ENCODE measurements at regions not wholly inside any gene's neighbourhood (a gene's known extent, or its start where the extent isn't known, plus 50 kb on each side); places are given as distances from the start of the nearest gene placed in this dataset.
"Not testable (repeated sequence)": the region's sequence is repeated elsewhere in the genome, so short reads cannot be mapped to it uniquely, and the experiment has no call there.

DNA sequence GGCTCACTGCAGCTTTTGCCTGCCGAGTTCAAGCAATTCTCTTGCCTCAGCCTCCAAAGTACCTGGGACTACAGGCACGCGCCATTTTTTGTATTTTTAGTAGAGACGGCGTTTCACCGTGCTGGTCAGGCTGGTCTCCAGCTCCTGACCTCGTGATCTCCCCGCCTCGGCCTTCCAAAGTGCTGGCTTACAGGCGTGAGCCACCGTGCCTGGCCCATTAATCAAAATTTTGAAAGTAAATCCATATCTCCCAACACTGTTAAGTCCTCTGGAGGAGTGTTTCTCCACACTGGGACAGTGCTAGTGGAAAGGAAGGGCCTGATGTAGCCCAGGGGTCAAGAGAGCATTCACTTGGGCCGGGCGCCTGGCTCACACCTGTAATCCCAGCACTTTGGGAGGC lies 644.6 kb downstream of the SH2D4B start:
- Histone ChIP-seq H3K36me3 (ENCODE audit: control insufficient read depth, insufficient read depth, low read length) (no peaks in the 10 kb centered on the region), H3K9me3 (peaks cover 3% of the 10 kb centered on the region; the same call in 1 of the 2 replicates), H3K27me3 (replicated peaks; ENCODE audit: control insufficient read depth, insufficient read depth, low read length) (no peaks in the 10 kb centered on the region), H3K4me3 (ENCODE audit: low read depth, low read length) (no peak overlapping the region), H3K4me1 (no peaks in the 10 kb centered on the region)
- ChIA-PET CTCF (no interaction called here), POLR2A (no interaction called here)
- Mint-ChIP-seq H3K4me1 (ENCODE audit: low read depth, unreplicated experiment) (no peaks in the 10 kb centered on the region), H3K9me3 (ENCODE audit: unreplicated experiment) (no peaks in the 10 kb centered on the region), H3K36me3 (ENCODE audit: insufficient read depth, unreplicated experiment) (no peaks in the 10 kb centered on the region), H3K27me3 (ENCODE audit: insufficient read depth, unreplicated experiment) (peaks cover 2% of the 10 kb centered on the region), H3K27ac (ENCODE audit: unreplicated experiment) (no peak overlapping the region), H3K4me3 (ENCODE audit: unreplicated experiment) (no peak overlapping the region)
- TF ChIP-seq CTCF (IDR thresholded peaks at IDR 0.05; ENCODE audit: insufficient read depth in 1 of 2, low read depth in 1 of 2, low read length in 1 of 2, severe bottlenecking in 1 of 2, unreplicated experiment in 1 of 2) = no peak
- intact Hi-C loops (cut with micrococcal nuclease; ENCODE audit: unreplicated experiment) = no loop called here
- no TSS peak for BruUV-seq (replicated peaks)
- DNase-seq = no peak

DNA sequence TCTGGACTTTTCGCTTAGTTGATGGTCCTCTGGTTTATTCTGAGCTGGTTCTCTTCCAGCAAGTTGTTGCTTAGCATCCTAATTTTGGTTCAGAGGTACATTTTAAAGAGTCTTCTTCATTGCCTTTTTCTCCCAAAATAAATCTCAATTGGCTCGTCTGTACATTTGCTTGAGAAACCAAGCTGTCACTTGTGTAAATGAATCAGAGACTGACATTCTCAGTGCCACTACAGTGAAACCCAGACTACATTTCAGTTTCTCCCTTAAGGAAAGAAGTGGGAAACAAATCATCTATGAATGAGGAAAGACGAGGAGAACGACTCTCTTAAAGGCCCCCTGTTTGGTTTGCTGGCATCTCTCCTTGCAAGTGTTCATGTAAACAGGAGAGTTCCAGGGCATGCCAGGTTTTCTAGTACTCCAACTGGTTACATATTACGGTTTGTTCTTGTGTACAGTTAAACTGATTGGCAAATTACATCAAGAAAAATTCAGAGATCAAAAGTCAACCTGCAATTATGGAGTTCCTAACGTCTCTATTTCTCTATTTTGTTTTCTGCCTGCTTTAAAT lies 654.6 kb downstream of the SH2D4B start:
- no peak overlapping the region for H3K4me3 ChIP-seq (ENCODE audit: low read depth, low read length)
- no peaks in the 10 kb centered on the region for H3K27me3 ChIP-seq (replicated peaks; ENCODE audit: control insufficient read depth, insufficient read depth, low read length)
- H3K9me3 ChIP-seq = no peaks in the 10 kb centered on the region
- no peaks in the 10 kb centered on the region for H3K9me3 Mint-ChIP-seq (ENCODE audit: unreplicated experiment)
- intact Hi-C loops (cut with micrococcal nuclease; ENCODE audit: unreplicated experiment) = no loop called here
- no peaks in the 10 kb centered on the region for H3K4me1 ChIP-seq
- CTCF ChIA-PET = interaction anchor here (0.9 kb wide), 1 partner anchor 13 kb away, joined by 4 read pairs; no protein-coding TSS in a partner anchor
- H3K4me1 Mint-ChIP-seq (ENCODE audit: low read depth, unreplicated experiment) = no peaks in the 10 kb centered on the region
- H3K27ac Mint-ChIP-seq (ENCODE audit: unreplicated experiment) = no peak overlapping the region
- POLR2A ChIA-PET = no interaction called here
- H3K27me3 Mint-ChIP-seq (ENCODE audit: insufficient read depth, unreplicated experiment) = no peaks in the 10 kb centered on the region
- no TSS peak for BruUV-seq (replicated peaks)
- H3K36me3 Mint-ChIP-seq (ENCODE audit: insufficient read depth, unreplicated experiment) = no peaks in the 10 kb centered on the region
- no peak for TF ChIP-seq CTCF (IDR thresholded peaks at IDR 0.05; ENCODE audit: insufficient read depth in 1 of 2, low read depth in 1 of 2, low read length in 1 of 2, severe bottlenecking in 1 of 2, unreplicated experiment in 1 of 2)
- no peak for DNase-seq
- H3K4me3 Mint-ChIP-seq (ENCODE audit: unreplicated experiment) = no peak overlapping the region
- no peaks in the 10 kb centered on the region for H3K36me3 ChIP-seq (ENCODE audit: control insufficient read depth, insufficient read depth, low read length)

- Histone ChIP-seq H3K9me3 (no peaks in the 10 kb centered on the region), H3K36me3 (ENCODE audit: control insufficient read depth, insufficient read depth, low read length) (no peaks in the 10 kb centered on the region), H3K27me3 (replicated peaks; ENCODE audit: control insufficient read depth, insufficient read depth, low read length) (no peaks in the 10 kb centered on the region), H3K4me1 (no peaks in the 10 kb centered on the region), H3K4me3 (ENCODE audit: low read depth, low read length) (no peak overlapping the region)
- TF ChIP-seq CTCF (IDR thresholded peaks at IDR 0.05; ENCODE audit: insufficient read depth in 1 of 2, low read depth in 1 of 2, low read length in 1 of 2, severe bottlenecking in 1 of 2, unreplicated experiment in 1 of 2) = no peak
- no peak overlapping the region for H3K4me3 Mint-ChIP-seq (ENCODE audit: unreplicated experiment)
- H3K9me3 Mint-ChIP-seq (ENCODE audit: unreplicated experiment) = no peaks in the 10 kb centered on the region
- no peak overlapping the region for H3K27ac Mint-ChIP-seq (ENCODE audit: unreplicated experiment)
- H3K36me3 Mint-ChIP-seq (ENCODE audit: insufficient read depth, unreplicated experiment) = no peaks in the 10 kb centered on the region
- H3K4me1 Mint-ChIP-seq (ENCODE audit: low read depth, unreplicated experiment) = no peaks in the 10 kb centered on the region
- BruUV-seq (replicated peaks) = no TSS peak
- ChIA-PET CTCF (no interaction called here), POLR2A (no interaction called here)
- H3K27me3 Mint-ChIP-seq (ENCODE audit: insufficient read depth, unreplicated experiment) = peaks cover 3% of the 10 kb centered on the region
- no peak for DNase-seq
- intact Hi-C loops (cut with micrococcal nuclease; ENCODE audit: unreplicated experiment) = no loop called here
Measured at GRCh38 chr10:81200801-81201200, 663.1 kb downstream of the SH2D4B start.

DNA sequence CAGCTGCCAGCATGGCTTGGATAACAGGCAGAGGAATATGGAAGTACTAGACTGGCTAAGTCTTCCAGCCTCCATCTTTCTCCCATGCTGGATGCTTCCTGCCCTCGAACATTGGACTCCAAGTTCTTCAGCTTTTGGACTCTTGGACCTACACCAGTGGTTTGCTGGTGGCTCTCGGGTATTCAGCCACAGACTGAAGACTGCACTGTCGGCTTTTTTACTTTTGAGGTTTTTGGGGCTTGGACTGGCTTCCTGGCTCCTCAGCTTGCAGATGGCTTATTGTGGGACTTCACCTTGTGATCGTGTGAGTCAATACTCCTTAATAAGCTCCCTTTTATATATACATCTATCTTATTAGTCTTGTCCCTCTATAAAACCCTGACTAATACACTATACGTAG lies 667.6 kb upstream of the NRG3 start:
- H3K9me3 ChIP-seq; BruUV-seq (replicated peaks); H3K36me3 Mint-ChIP-seq (ENCODE audit: insufficient read depth, unreplicated experiment); H3K27me3 ChIP-seq (replicated peaks; ENCODE audit: control insufficient read depth, insufficient read depth, low read length); DNase-seq; CTCF ChIA-PET; POLR2A ChIA-PET; H3K4me1 ChIP-seq; H3K4me3 Mint-ChIP-seq (ENCODE audit: unreplicated experiment); H3K4me1 Mint-ChIP-seq (ENCODE audit: low read depth, unreplicated experiment); H3K9me3 Mint-ChIP-seq (ENCODE audit: unreplicated experiment); H3K4me3 ChIP-seq (ENCODE audit: low read depth, low read length); H3K27ac Mint-ChIP-seq (ENCODE audit: unreplicated experiment); intact Hi-C loops (cut with micrococcal nuclease; ENCODE audit: unreplicated experiment); H3K27me3 Mint-ChIP-seq (ENCODE audit: insufficient read depth, unreplicated experiment); H3K36me3 ChIP-seq (ENCODE audit: control insufficient read depth, insufficient read depth, low read length): not testable (repeated sequence)
